ENCODE measurements at regions not wholly inside any gene's neighbourhood (a gene's known extent, or its start where the extent isn't known, plus 50 kb on each side); places are given as distances from the start of the nearest gene placed in this dataset.

GRCh38 chr1:218034468-218034867 is 250.6 kb upstream of the RRP15 start:
- no peaks in the 10 kb centered on the region for H3K36me3 Mint-ChIP-seq (ENCODE audit: insufficient read depth)
- H3K9me3 Mint-ChIP-seq = no peaks in the 10 kb centered on the region
- no peaks in the 10 kb centered on the region for H3K27me3 Mint-ChIP-seq
- H3K27ac Mint-ChIP-seq (ENCODE audit: low read depth) = no peak overlapping the region
- no peak overlapping the region for H3K4me3 Mint-ChIP-seq
- H3K4me1 Mint-ChIP-seq = no peaks in the 10 kb centered on the region
- DNase-seq (ENCODE audit: low spot score in 2 of 2) (no peak), ATAC-seq (replicated peaks; ENCODE audit: extremely low read depth, poor library complexity, severe bottlenecking) (no peak)

GRCh38 chr1:218048828-218049420 is 236.2 kb upstream of the RRP15 start:
- DNase-seq (ENCODE audit: low spot score in 2 of 2) (no peak), ATAC-seq (replicated peaks; ENCODE audit: extremely low read depth, poor library complexity, severe bottlenecking) (no peak)
- H3K27me3 Mint-ChIP-seq = no peaks in the 10 kb centered on the region
- no peak overlapping the region for H3K27ac Mint-ChIP-seq (ENCODE audit: low read depth)
- H3K4me1 Mint-ChIP-seq = no peaks in the 10 kb centered on the region
- no peaks in the 10 kb centered on the region for H3K36me3 Mint-ChIP-seq (ENCODE audit: insufficient read depth)
- peaks cover 5% of the 10 kb centered on the region for H3K9me3 Mint-ChIP-seq
- no peak overlapping the region for H3K4me3 Mint-ChIP-seq

- Mint-ChIP-seq H3K27me3 (no peaks in the 10 kb centered on the region), H3K27ac (ENCODE audit: low read depth) (no peak overlapping the region), H3K36me3 (ENCODE audit: insufficient read depth) (no peaks in the 10 kb centered on the region)
These were observed 235.5 kb upstream of the RRP15 start for GRCh38 chr1:218049641-218050040.

GRCh38 chr1:218058730-218059129 is 226.4 kb upstream of the RRP15 start:
- H3K4me1 Mint-ChIP-seq = no peaks in the 10 kb centered on the region
- H3K9me3 Mint-ChIP-seq = no peaks in the 10 kb centered on the region
- DNase-seq (ENCODE audit: low spot score in 2 of 2) = no peak
- no peak overlapping the region for H3K4me3 Mint-ChIP-seq
- H3K27ac Mint-ChIP-seq (ENCODE audit: low read depth) = no peak overlapping the region
- H3K36me3 Mint-ChIP-seq (ENCODE audit: insufficient read depth) = no peaks in the 10 kb centered on the region
- no peaks in the 10 kb centered on the region for H3K27me3 Mint-ChIP-seq
- ATAC-seq (replicated peaks; ENCODE audit: extremely low read depth, poor library complexity, severe bottlenecking) = no peak

More at GRCh38 chr1:218049641-218050040, 235.5 kb upstream of the RRP15 start:
- ATAC-seq (replicated peaks; ENCODE audit: extremely low read depth, poor library complexity, severe bottlenecking) (no peak), DNase-seq (ENCODE audit: low spot score in 2 of 2) (no peak)
- Mint-ChIP-seq H3K9me3 (peaks cover 5% of the 10 kb centered on the region), H3K4me1 (no peaks in the 10 kb centered on the region), H3K4me3 (no peak overlapping the region)

GRCh38 chr1:218064426-218064825 is 220.7 kb upstream of the RRP15 start:
- no peak overlapping the region for H3K27ac Mint-ChIP-seq (ENCODE audit: low read depth)
- H3K4me3 Mint-ChIP-seq = no peak overlapping the region
- ATAC-seq (replicated peaks; ENCODE audit: extremely low read depth, poor library complexity, severe bottlenecking) = no peak
- H3K4me1 Mint-ChIP-seq = no peaks in the 10 kb centered on the region
- peaks cover 6% of the 10 kb centered on the region for H3K9me3 Mint-ChIP-seq
- H3K36me3 Mint-ChIP-seq (ENCODE audit: insufficient read depth) = no peaks in the 10 kb centered on the region
- H3K27me3 Mint-ChIP-seq = no peaks in the 10 kb centered on the region
- no peak for DNase-seq (ENCODE audit: low spot score in 2 of 2)

- Mint-ChIP-seq H3K27me3 (no peaks in the 10 kb centered on the region), H3K36me3 (ENCODE audit: insufficient read depth) (no peaks in the 10 kb centered on the region), H3K9me3 (peaks cover 16% of the 10 kb centered on the region), H3K27ac (ENCODE audit: low read depth) (no peak overlapping the region), H3K4me1 (no peaks in the 10 kb centered on the region), H3K4me3 (no peak overlapping the region)
- DNase-seq (ENCODE audit: low spot score in 2 of 2) = no peak
- no peak for ATAC-seq (replicated peaks; ENCODE audit: extremely low read depth, poor library complexity, severe bottlenecking)
These were observed 218.8 kb upstream of the RRP15 start for GRCh38 chr1:218066332-218066731.

GRCh38 chr1:218068241-218068640 is 216.9 kb upstream of the RRP15 start:
- no peak overlapping the region for H3K4me3 Mint-ChIP-seq
- ATAC-seq (replicated peaks; ENCODE audit: extremely low read depth, poor library complexity, severe bottlenecking) = no peak
- H3K27ac Mint-ChIP-seq (ENCODE audit: low read depth) = no peak overlapping the region
- DNase-seq (ENCODE audit: low spot score in 2 of 2) = no peak
- H3K9me3 Mint-ChIP-seq = peaks cover 16% of the 10 kb centered on the region
- no peaks in the 10 kb centered on the region for H3K4me1 Mint-ChIP-seq
- no peaks in the 10 kb centered on the region for H3K36me3 Mint-ChIP-seq (ENCODE audit: insufficient read depth)
- H3K27me3 Mint-ChIP-seq = no peaks in the 10 kb centered on the region

- Mint-ChIP-seq H3K27me3 (no peaks in the 10 kb centered on the region), H3K4me1 (no peaks in the 10 kb centered on the region), H3K4me3 (no peak overlapping the region), H3K36me3 (ENCODE audit: insufficient read depth) (no peaks in the 10 kb centered on the region), H3K9me3 (peaks cover 14% of the 10 kb centered on the region), H3K27ac (ENCODE audit: low read depth) (no peak overlapping the region)
- DNase-seq (ENCODE audit: low spot score in 2 of 2) (no peak), ATAC-seq (replicated peaks; ENCODE audit: extremely low read depth, poor library complexity, severe bottlenecking) (no peak)
These were observed 215.9 kb upstream of the RRP15 start for GRCh38 chr1:218069180-218069579.

- ATAC-seq (replicated peaks; ENCODE audit: extremely low read depth, poor library complexity, severe bottlenecking) = no peak
- peaks cover 16% of the 10 kb centered on the region for H3K9me3 Mint-ChIP-seq
- H3K4me1 Mint-ChIP-seq = no peaks in the 10 kb centered on the region
- H3K36me3 Mint-ChIP-seq (ENCODE audit: insufficient read depth) = peaks cover 2% of the 10 kb centered on the region
- DNase-seq (ENCODE audit: low spot score in 2 of 2) = no peak
- H3K27ac Mint-ChIP-seq (ENCODE audit: low read depth) = no peak overlapping the region
- no peak overlapping the region for H3K4me3 Mint-ChIP-seq
- no peaks in the 10 kb centered on the region for H3K27me3 Mint-ChIP-seq
These were observed 212.0 kb upstream of the RRP15 start for GRCh38 chr1:218073062-218073461.

GRCh38 chr1:218078916-218079315 is 206.2 kb upstream of the RRP15 start:
- Mint-ChIP-seq H3K36me3 (ENCODE audit: insufficient read depth) (peaks cover 2% of the 10 kb centered on the region), H3K27me3 (no peaks in the 10 kb centered on the region), H3K9me3 (peaks cover 17% of the 10 kb centered on the region), H3K4me1 (no peaks in the 10 kb centered on the region), H3K4me3 (no peak overlapping the region), H3K27ac (ENCODE audit: low read depth) (no peak overlapping the region)
- DNase-seq (ENCODE audit: low spot score in 2 of 2) = no peak
- ATAC-seq (replicated peaks; ENCODE audit: extremely low read depth, poor library complexity, severe bottlenecking) = no peak

GRCh38 chr1:218079347-218079746 is 205.7 kb upstream of the RRP15 start:
- Mint-ChIP-seq H3K36me3 (ENCODE audit: insufficient read depth) (peaks cover 2% of the 10 kb centered on the region), H3K4me3 (no peak overlapping the region), H3K4me1 (no peaks in the 10 kb centered on the region), H3K27me3 (no peaks in the 10 kb centered on the region), H3K27ac (ENCODE audit: low read depth) (no peak overlapping the region), H3K9me3 (peaks cover 17% of the 10 kb centered on the region)
- ATAC-seq (replicated peaks; ENCODE audit: extremely low read depth, poor library complexity, severe bottlenecking) (no peak), DNase-seq (ENCODE audit: low spot score in 2 of 2) (no peak)

- no peak for DNase-seq (ENCODE audit: low spot score in 2 of 2)
- Mint-ChIP-seq H3K9me3 (peaks cover 17% of the 10 kb centered on the region), H3K4me1 (no peaks in the 10 kb centered on the region), H3K4me3 (no peak overlapping the region), H3K27ac (ENCODE audit: low read depth) (no peak overlapping the region), H3K27me3 (no peaks in the 10 kb centered on the region), H3K36me3 (ENCODE audit: insufficient read depth) (peaks cover 2% of the 10 kb centered on the region)
- no peak for ATAC-seq (replicated peaks; ENCODE audit: extremely low read depth, poor library complexity, severe bottlenecking)
These were observed 205.3 kb upstream of the RRP15 start for GRCh38 chr1:218079820-218080219.

- no peak overlapping the region for H3K4me3 Mint-ChIP-seq
- no peaks in the 10 kb centered on the region for H3K4me1 Mint-ChIP-seq
- ATAC-seq (replicated peaks; ENCODE audit: extremely low read depth, poor library complexity, severe bottlenecking) (no peak), DNase-seq (ENCODE audit: low spot score in 2 of 2) (no peak)
- peaks cover 2% of the 10 kb centered on the region for H3K36me3 Mint-ChIP-seq (ENCODE audit: insufficient read depth)
- H3K9me3 Mint-ChIP-seq = peaks cover 17% of the 10 kb centered on the region
- no peak overlapping the region for H3K27ac Mint-ChIP-seq (ENCODE audit: low read depth)
- no peaks in the 10 kb centered on the region for H3K27me3 Mint-ChIP-seq
These were observed 204.2 kb upstream of the RRP15 start for GRCh38 chr1:218080863-218081262.

GRCh38 chr1:218081358-218081757 is 203.7 kb upstream of the RRP15 start:
- ATAC-seq (replicated peaks; ENCODE audit: extremely low read depth, poor library complexity, severe bottlenecking) (no peak), DNase-seq (ENCODE audit: low spot score in 2 of 2) (no peak)
- H3K4me3 Mint-ChIP-seq = no peak overlapping the region
- peaks cover 15% of the 10 kb centered on the region for H3K9me3 Mint-ChIP-seq
- peaks cover 2% of the 10 kb centered on the region for H3K36me3 Mint-ChIP-seq (ENCODE audit: insufficient read depth)
- H3K27me3 Mint-ChIP-seq = no peaks in the 10 kb centered on the region
- H3K4me1 Mint-ChIP-seq = no peaks in the 10 kb centered on the region
- no peak overlapping the region for H3K27ac Mint-ChIP-seq (ENCODE audit: low read depth)

Measured in central memory CD8-positive, alpha-beta T cell (primary cell).